Spleen (tissue), 11 donors: ENCODE measurements at regions not wholly inside any gene's neighbourhood (a gene's known extent, or its start where the extent isn't known, plus 50 kb on each side); places are given as distances from the start of the nearest gene placed in this dataset.

ENCODE experiments used
- DNase-seq: peaks from one replicate; pipeline ENCODE4 v3.0.0-alpha.2; 2020
- H3K27ac ChIP-seq, 8 donors: fragments of 200-600 bp; sonication (generic) in 7 of 8; 1 replicate in 4 of 8; 2 replicates in 4 of 8; pipeline versions ENCODE4 v1.5.0 to v1.8.0; 2016 to 2021; ENCODE audit warnings: inconsistent platforms in 4 of 8, mild to moderate bottlenecking in 4 of 8, moderate library complexity in 1 of 8
- H3K27me3 ChIP-seq, 7 donors: fragments of 200-600 bp; sonication (generic) in 6 of 7; replicated peaks in 1 of 7; 1 replicate in 4 of 7; 2 replicates in 3 of 7; pipeline versions ENCODE4 v1.5.0 to v1.8.0; 2016 to 2021; ENCODE audit warnings: inconsistent platforms in 3 of 7, mild to moderate bottlenecking in 1 of 7
- H3K36me3 ChIP-seq, 6 donors: fragments of 200-600 bp; sonication (generic) in 5 of 6; 1 replicate in 4 of 6; 2 replicates in 2 of 6; pipeline versions ENCODE4 v1.5.0 to v1.8.0; 2016 to 2021; ENCODE audit warnings: inconsistent platforms in 2 of 6
- H3K4me1 ChIP-seq, 6 donors: fragments of 200-600 bp; sonication (generic) in 5 of 6; 1 replicate in 3 of 6; 2 replicates in 3 of 6; pipeline versions ENCODE4 v1.5.0 to v1.8.0; 2016 to 2021; ENCODE audit warnings: inconsistent platforms in 3 of 6
- H3K4me3 ChIP-seq, 8 donors: fragments of 200-600 bp; sonication (generic) in 7 of 8; 1 replicate in 4 of 8; 2 replicates in 4 of 8; pipeline versions ENCODE4 v1.5.0 to v1.8.0; 2016 to 2021; ENCODE audit warnings: inconsistent platforms in 4 of 8, mild to moderate bottlenecking in 4 of 8, moderate library complexity in 2 of 8
- H3K9me3 ChIP-seq, 8 donors: fragments of 200-600 bp; sonication (generic) in 7 of 8; 1 replicate in 4 of 8; 2 replicates in 4 of 8; pipeline versions ENCODE4 v1.5.0 to v1.8.0; 2016 to 2021; ENCODE audit warnings: inconsistent platforms in 4 of 8
- CTCF ChIP-seq, 11 experiments: fragments of 200-600 bp in 7 of 11; fragments of 450-650 bp in 4 of 11; sonication (generic) in 4 of 11; IDR thresholded peaks in 8 of 11; conservative IDR thresholded peaks in 3 of 11; 1 replicate in 7 of 11; 2 replicates in 4 of 11; pipeline versions ENCODE4 v1.4.0 to v1.8.0; 2016 to 2021; ENCODE audit warnings: antibody characterized with exemption in 11 of 11, inconsistent platforms in 4 of 11, mild to moderate bottlenecking in 1 of 11
- POLR2A ChIP-seq, 3 donors: fragments of 450-650 bp; IDR thresholded peaks; one replicate each; pipeline ENCODE4 v1.5.1; 2017; ENCODE audit warnings: antibody characterized with exemption in 3 of 3, mild to moderate bottlenecking in 1 of 3
- POLR2AphosphoS5 ChIP-seq, 3 donors: sonication (generic); formaldehyde crosslinking; IDR thresholded peaks; one replicate each; pipeline ENCODE4 v1.5.1; 2017; ENCODE audit warnings: antibody characterized with exemption in 3 of 3
- WGBS, 5 donors: extraction: QIAGEN DNeasy Blood & Tissue Kit in 3 of 5; methylation state at CpG; one replicate each; pipeline versions ENCODE4 v1.1.5 to v1.1.7; 2013 to 2018; 5-methylcytosine and 5-hydroxymethylcytosine counted together
- intact Hi-C: fragments of 100-400 bp; cut with DNase I; formaldehyde crosslinking; loops from one replicate; pipeline ENCODE4 v1.15.0; 2023; ENCODE audit warnings: low total_unique reads
- donor health status: healthy with polysubstance abuse.
- donor health status: DM: no; HTN: no; CAD: no; lungs with moderate emphysema.
- donor health status: DM: no; HTN: no; CAD: no.
- donor health status: Bipolar disorder and iron deficiency.
- donor health status: healthy.
- donor health status: DM: no; HTN: no; CAD: no.
- donor health status: DM: yes; HTN: yes; CAD: no.

DNA sequence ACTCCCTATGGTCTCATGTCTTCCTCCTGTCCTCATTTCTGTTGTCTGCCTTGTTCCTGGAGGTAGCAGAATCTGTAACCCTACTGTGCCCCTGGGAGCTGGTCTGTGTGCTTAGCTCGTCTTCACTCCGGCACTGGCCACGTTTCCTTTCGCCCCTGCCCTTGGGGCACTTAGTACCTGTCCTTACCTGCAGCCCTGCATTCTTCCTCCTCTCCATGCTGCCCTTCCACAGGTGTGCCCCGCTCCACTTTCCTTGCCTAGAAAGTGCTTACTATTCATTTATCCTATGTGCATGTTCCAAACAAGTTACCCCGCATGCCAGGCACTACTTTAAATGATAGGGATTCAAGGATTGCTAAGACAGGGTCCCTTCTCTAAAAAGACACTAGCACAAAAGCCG lies 199.9 kb upstream of the ZMIZ1 start:
- Histone ChIP-seq H3K27me3 (peaks cover 0 to 31% (median 0%) of the 10 kb centered on the region in 7 donors), H3K36me3 (no peaks in the 10 kb centered on the region), H3K27ac (no peak overlapping the region), H3K4me1 (no peaks in the 10 kb centered on the region), H3K9me3 (no peaks in the 10 kb centered on the region), H3K4me3 (no peak overlapping the region)
- 87 to 99% (median 92%) methylated on average over 7 of the region's 7 CpGs for WGBS, 5 donors
- TF ChIP-seq CTCF (IDR thresholded peaks at IDR 0.05 in 8 of 11, conservative IDR thresholded peaks at IDR 0.05 in 3 of 11) = no peak
- TF ChIP-seq POLR2A (IDR thresholded peaks at IDR 0.05) = no peak
- TF ChIP-seq POLR2AphosphoS5 (IDR thresholded peaks at IDR 0.05) = no peak
- no peak for DNase-seq
- intact Hi-C loops = no loop called here

GRCh38 chr10:78869508-78870454 lies 199.0 kb upstream of the ZMIZ1 start:
- no peaks in the 10 kb centered on the region for H3K36me3 ChIP-seq
- peaks cover 0 to 31% (median 0%) of the 10 kb centered on the region in 7 donors for H3K27me3 ChIP-seq
- intact Hi-C loops = no loop called here
- DNase-seq = no peak
- no peaks in the 10 kb centered on the region for H3K9me3 ChIP-seq
- 61 to 68% (median 66%) methylated on average over 23 of the region's 23 CpGs for WGBS, 5 donors
- no peak overlapping the region for H3K4me3 ChIP-seq
- no peak overlapping the region for H3K27ac ChIP-seq
- TF ChIP-seq POLR2A (IDR thresholded peaks at IDR 0.05) = no peak
- no peak for TF ChIP-seq POLR2AphosphoS5 (IDR thresholded peaks at IDR 0.05)
- no peak for TF ChIP-seq CTCF (IDR thresholded peaks at IDR 0.05 in 8 of 11, conservative IDR thresholded peaks at IDR 0.05 in 3 of 11)
- H3K4me1 ChIP-seq = no peaks in the 10 kb centered on the region

GRCh38 chr10:78870458-78870857 lies 198.3 kb upstream of the ZMIZ1 start:
- DNase-seq = no peak
- Histone ChIP-seq H3K27me3 (peaks cover 0 to 31% (median 0%) of the 10 kb centered on the region in 7 donors), H3K9me3 (no peaks in the 10 kb centered on the region), H3K27ac (no peak overlapping the region), H3K36me3 (no peaks in the 10 kb centered on the region), H3K4me1 (no peaks in the 10 kb centered on the region), H3K4me3 (no peak overlapping the region)
- intact Hi-C loops = no loop called here
- WGBS, 5 donors = 51 to 77% (median 75%) methylated on average over 3 of the region's 3 CpGs
- TF ChIP-seq POLR2A (IDR thresholded peaks at IDR 0.05) (no peak), POLR2AphosphoS5 (IDR thresholded peaks at IDR 0.05) (no peak), CTCF (IDR thresholded peaks at IDR 0.05 in 8 of 11, conservative IDR thresholded peaks at IDR 0.05 in 3 of 11) (no peak)

GRCh38 chr10:78871796-78872195 lies 197.0 kb upstream of the ZMIZ1 start:
- no peaks in the 10 kb centered on the region for H3K9me3 ChIP-seq
- H3K4me3 ChIP-seq = no peak overlapping the region
- no peaks in the 10 kb centered on the region for H3K4me1 ChIP-seq
- DNase-seq = no peak
- no peak overlapping the region for H3K27ac ChIP-seq
- WGBS, 5 donors = 76 to 93% (median 84%) methylated on average over 3 of the region's 3 CpGs
- TF ChIP-seq CTCF (IDR thresholded peaks at IDR 0.05 in 8 of 11, conservative IDR thresholded peaks at IDR 0.05 in 3 of 11) (no peak), POLR2A (IDR thresholded peaks at IDR 0.05) (no peak), POLR2AphosphoS5 (IDR thresholded peaks at IDR 0.05) (no peak)
- no peaks in the 10 kb centered on the region for H3K36me3 ChIP-seq
- intact Hi-C loops = no loop called here
- peaks cover 0 to 31% (median 0%) of the 10 kb centered on the region in 7 donors for H3K27me3 ChIP-seq
